Stimulated activated CD4-positive, alpha-beta T cell treated with anti-CD3 and anti-CD28 coated beads, Interleukin-15, amount 100 ng/mL, for 24 hours (primary cell): ENCODE measurements at regions not wholly inside any gene's neighbourhood (a gene's known extent, or its start where the extent isn't known, plus 50 kb on each side); places are given as distances from the start of the nearest gene placed in this dataset.
"Not testable (repeated sequence)": the region's sequence is repeated elsewhere in the genome, so short reads cannot be mapped to it uniquely, and the experiment has no call there.

ENCODE experiments used
- DNase-seq: peaks from one replicate; pipeline ENCODE4 v3.0.0-alpha.2; 2020

DNA sequence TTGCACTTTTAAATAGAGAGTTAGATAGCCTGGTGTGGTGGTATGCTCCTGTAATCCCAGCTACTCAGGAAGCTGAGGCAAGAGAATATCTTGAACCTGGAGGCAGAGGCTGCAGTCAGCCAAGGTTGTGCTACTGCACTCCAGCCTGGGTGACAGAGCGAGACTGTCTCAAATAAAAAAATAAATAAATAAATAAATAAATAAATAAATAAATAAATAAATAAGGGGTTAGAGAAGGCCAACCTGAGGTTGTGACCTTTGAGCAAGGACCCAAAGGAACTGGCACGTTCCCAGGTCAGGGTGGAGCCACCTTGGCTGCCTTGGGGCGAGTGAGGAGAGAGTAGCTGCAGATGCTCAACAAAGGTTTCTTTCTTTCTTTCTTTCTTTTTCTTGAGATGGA is 65.3 kb upstream of the TENM4 start:
- DNase-seq, result no peak

GRCh38 chr11:79503028-79503427 is 62.2 kb upstream of the TENM4 start:
- DNase-seq, result no peak

- no peak for DNase-seq
These were observed 60.9 kb upstream of the TENM4 start for GRCh38 chr11:79501707-79502106.

GRCh38 chr11:79499929-79500328 is 59.1 kb upstream of the TENM4 start:
- DNase-seq, result not testable (repeated sequence)

GRCh38 chr11:79498667-79499066 is 57.8 kb upstream of the TENM4 start:
- no peak for DNase-seq

- DNase-seq, result peak; percentile 63
These were observed 52.8 kb upstream of the TENM4 start for GRCh38 chr11:79493555-79494171.

- no peak for DNase-seq
These were observed 51.2 kb upstream of the TENM4 start for GRCh38 chr11:79492008-79492407.
